SK-N-SH (cell line): ENCODE measurements at regions not wholly inside any gene's neighbourhood (a gene's known extent, or its start where the extent isn't known, plus 50 kb on each side); places are given as distances from the start of the nearest gene placed in this dataset.

Experiments used
- CTCF ChIA-PET: fragments of 300-600, 350-600 bp; formaldehyde crosslinking; extraction: SDS; loops from one replicate; lab custom pipeline; 2021; lab: Yijun Ruan, JAX
- POLR2A ChIA-PET: fragments of 350-600 bp; sonication (Branson Sonifier 250); formaldehyde crosslinking; extraction: SDS; loops from one replicate; lab custom pipeline; 2020; ENCODE audit warnings: antibody characterized with exemption, inconsistent platforms; lab: Yijun Ruan, JAX
- DNase-seq: peaks from one replicate; pipeline ENCODE4 v3.0.0; 2012
- H2AFZ ChIP-seq: fragments of 200-600 bp; sonication (generic); 2 replicates; pipeline ENCODE4 v1.8.1; 2016; ENCODE audit warnings: antibody characterized with exemption, mild to moderate bottlenecking, low read depth
- H3F3A ChIP-seq: fragments of 200-600 bp; sonication (generic); replicated peaks from 2 replicates; pipeline ENCODE3; 2016; ENCODE audit warnings: antibody characterized with exemption, mild to moderate bottlenecking; ENCODE audit not compliant: insufficient read depth
- H3K27ac ChIP-seq, 2 experiments: fragments of 200-500 bp in 1 of 2; fragments of 200-600 bp in 1 of 2; sonication (Bioruptor generic) in 1 of 2; sonication (generic), shearing (Covaris generic) in 1 of 2; 2 replicates each; pipeline versions ENCODE4 v1.5.1 to v1.6.1; 2014 to 2016; ENCODE audit warnings: low read depth in 2 of 2, inconsistent platforms in 1 of 2, low read length in 1 of 2, mild to moderate bottlenecking in 1 of 2, mixed read lengths in 1 of 2
- H3K27me3 ChIP-seq: fragments of 200-600 bp; sonication (generic), shearing (Covaris generic); 2 replicates; pipeline ENCODE4 v1.6.1; 2016; ENCODE audit warnings: mixed run types; ENCODE audit not compliant: insufficient read depth
- H3K36me3 ChIP-seq, 2 experiments: fragments of 200-500 bp in 1 of 2; fragments of 200-600 bp in 1 of 2; sonication (Bioruptor generic) in 1 of 2; sonication (generic) in 1 of 2; replicated peaks in 1 of 2; 2 replicates each; pipeline versions ENCODE3 to v1.5.1; 2014 to 2016; ENCODE audit warnings: low read length in 1 of 2, mild to moderate bottlenecking in 1 of 2; ENCODE audit not compliant: insufficient read depth in 2 of 2, control insufficient read depth in 1 of 2
- H3K4me1 ChIP-seq, 2 experiments: fragments of 200-500 bp in 1 of 2; fragments of 200-600 bp in 1 of 2; sonication (Bioruptor generic) in 1 of 2; sonication (generic), shearing (Covaris generic) in 1 of 2; 2 replicates each; pipeline versions ENCODE4 v1.5.1 to v1.6.1; 2014 to 2016; ENCODE audit warnings: low read depth in 1 of 2, low read length in 1 of 2, mixed run types in 1 of 2; ENCODE audit not compliant: insufficient read depth in 2 of 2, control insufficient read depth in 1 of 2
- H3K4me2 ChIP-seq: fragments of 200-600 bp; sonication (generic), shearing (Covaris generic); 2 replicates; pipeline ENCODE4 v1.6.1; 2017; ENCODE audit warnings: mixed run types
- H3K4me3 ChIP-seq, 2 experiments: fragments of 200-500 bp in 1 of 2; fragments of 200-600 bp in 1 of 2; sonication (Bioruptor generic) in 1 of 2; sonication (generic), shearing (Covaris generic) in 1 of 2; 2 replicates each; pipeline versions ENCODE4 v1.5.1 to v1.8.1; 2014 to 2016; ENCODE audit warnings: low read depth in 2 of 2, inconsistent platforms in 1 of 2, low read length in 1 of 2, mild to moderate bottlenecking in 1 of 2, mixed read lengths in 1 of 2, moderate library complexity in 1 of 2
- H3K79me2 ChIP-seq: fragments of 200-600 bp; sonication (generic); 2 replicates; pipeline ENCODE4 v1.8.1; 2017; ENCODE audit warnings: mild to moderate bottlenecking; ENCODE audit not compliant: insufficient read depth
- H3K9ac ChIP-seq: fragments of 200-600 bp; sonication (generic); 2 replicates; pipeline ENCODE4 v1.6.1; 2017; ENCODE audit warnings: mixed run types
- H3K9me2 ChIP-seq: fragments of 200-600 bp; sonication (generic); 2 replicates; pipeline ENCODE4 v1.6.1; 2017; ENCODE audit warnings: mixed run types
- H3K9me3 ChIP-seq: fragments of 200-600 bp; sonication (generic); 2 replicates; pipeline ENCODE4 v1.6.1; 2017; ENCODE audit warnings: mixed run types, mild to moderate bottlenecking, moderate library complexity
- H4K20me1 ChIP-seq: fragments of 200-600 bp; sonication (generic); 2 replicates; pipeline ENCODE4 v1.6.1; 2017; ENCODE audit warnings: mild to moderate bottlenecking, mixed run types; ENCODE audit not compliant: insufficient read depth
- CHD2 ChIP-seq: fragments of 150-350 bp; IDR thresholded peaks from 2 replicates; pipeline ENCODE4 v1.6.1; 2018; ENCODE audit warnings: low read length; ENCODE audit not compliant: partially characterized antibody
- FOXM1 ChIP-seq: IDR thresholded peaks from 2 replicates; pipeline ENCODE4 v1.4.0; 2012; ENCODE audit warnings: low read depth, mild to moderate bottlenecking
- GATA2 ChIP-seq: sonication (generic); formaldehyde crosslinking; IDR thresholded peaks from 2 replicates; pipeline ENCODE4 v1.5.0; 2020; ENCODE audit warnings: mild to moderate bottlenecking, missing genetic modification reagents
- IRF3 ChIP-seq: fragments of 150-350 bp; IDR thresholded peaks from 2 replicates; pipeline ENCODE4 v1.6.1; 2016; ENCODE audit warnings: mild to moderate bottlenecking, low read depth, low read length
- MAX ChIP-seq: IDR thresholded peaks from 2 replicates; pipeline ENCODE4 v1.4.0; 2012; ENCODE audit warnings: low read depth
- REST ChIP-seq: IDR thresholded peaks from 2 replicates; pipeline ENCODE4 v1.6.1; 2012; ENCODE audit warnings: mild to moderate bottlenecking, low read depth, low read length, moderate library complexity
- RFX5 ChIP-seq: IDR thresholded peaks from 2 replicates; pipeline ENCODE4 v1.6.1; 2012; ENCODE audit warnings: mild to moderate bottlenecking, improper control_type of control experiment, low read length
- SMC3 ChIP-seq: IDR thresholded peaks from 2 replicates; pipeline ENCODE4 v1.6.1; 2012; ENCODE audit warnings: low read depth, low read length, improper control_type of control experiment
- USF2 ChIP-seq: fragments of 150-350 bp; IDR thresholded peaks from 2 replicates; pipeline ENCODE4 v1.6.1; 2017; ENCODE audit warnings: antibody characterized with exemption, low read length, low read depth, borderline replicate concordance
- ZBTB33 ChIP-seq: IDR thresholded peaks from 2 replicates; pipeline ENCODE4 v1.4.0; 2012; ENCODE audit warnings: low read depth, borderline replicate concordance
- WGBS: methylation state at CpG from one replicate; pipeline ENCODE4 v1.1.6; 2017; ENCODE audit warnings: low lambda C conversion rate; 5-methylcytosine and 5-hydroxymethylcytosine counted together

- H3K9me2 ChIP-seq = no peaks in the 10 kb centered on the region
- H3K9me3 ChIP-seq = peaks cover 18% of the 10 kb centered on the region
- TF ChIP-seq GATA2 (no peak), SMC3 (no peak), FOXM1 (no peak), USF2 (no peak), CHD2 (no peak), REST (no peak), MAX (no peak), ZBTB33 (no peak), RFX5 (no peak)
- no peaks in the 10 kb centered on the region for H4K20me1 ChIP-seq
- no peaks in the 10 kb centered on the region for H3F3A ChIP-seq
- no peak overlapping the region for H3K27ac ChIP-seq
- WGBS = 7% methylated on average over 3 of the region's 3 CpGs
- H3K4me1 ChIP-seq = no peaks in the 10 kb centered on the region
- no peak for DNase-seq
- ChIA-PET CTCF (no interaction called here), POLR2A (no interaction called here)
- H3K79me2 ChIP-seq = no peaks in the 10 kb centered on the region
- no peaks in the 10 kb centered on the region for H3K27me3 ChIP-seq
- H2AFZ ChIP-seq = no peak overlapping the region
- no peak overlapping the region for H3K4me3 ChIP-seq
- H3K9ac ChIP-seq = no peak overlapping the region
- no peaks in the 10 kb centered on the region for H3K36me3 ChIP-seq
- H3K4me2 ChIP-seq = no peak overlapping the region
Observed at GRCh38 chr4:30416547-30416946, 303.6 kb upstream of the PCDH7 start.

GRCh38 chr4:30427932-30428331 lies 292.2 kb upstream of the PCDH7 start:
- H3K36me3 ChIP-seq = no peaks in the 10 kb centered on the region
- ChIA-PET CTCF (no interaction called here), POLR2A (no interaction called here)
- no peaks in the 10 kb centered on the region for H3K79me2 ChIP-seq
- H3K4me2 ChIP-seq = no peak overlapping the region
- WGBS = 30% methylated on average over 2 of the region's 2 CpGs
- no peaks in the 10 kb centered on the region; the same call in 1 of the 2 replicates for H3K9me3 ChIP-seq
- no peaks in the 10 kb centered on the region for H4K20me1 ChIP-seq
- no peaks in the 10 kb centered on the region for H3K9me2 ChIP-seq
- no peaks in the 10 kb centered on the region for H3K27me3 ChIP-seq
- H2AFZ ChIP-seq = no peak overlapping the region
- no peak overlapping the region for H3K9ac ChIP-seq
- peaks cover 8% of the 10 kb centered on the region for H3F3A ChIP-seq
- H3K4me3 ChIP-seq = no peak overlapping the region
- no peak for DNase-seq
- H3K27ac ChIP-seq = no peak overlapping the region
- no peak for TF ChIP-seq IRF3
- TF ChIP-seq GATA2 = no peak
- no peak for TF ChIP-seq RFX5
- H3K4me1 ChIP-seq = no peaks in the 10 kb centered on the region; a peak in 1 of 4 replicates
